Body of pancreas (tissue), 4 donors: ENCODE measurements at regions not wholly inside any gene's neighbourhood (a gene's known extent, or its start where the extent isn't known, plus 50 kb on each side); places are given as distances from the start of the nearest gene placed in this dataset.
"Not testable (repeated sequence)": the region's sequence is repeated elsewhere in the genome, so short reads cannot be mapped to it uniquely, and the experiment has no call there.

Source experiments
- ATAC-seq: fragments of 150-250 bp; one replicate; pipeline ENCODE4 v1.9.1; 2016
- DNase-seq, 4 donors: peaks; one replicate each; pipeline ENCODE4 v3.0.0-alpha.2; 2019
- H3K27ac ChIP-seq, 4 donors: fragments of 200-600 bp; sonication (generic); 1 replicate in 3 of 4; 2 replicates in 1 of 4; pipeline versions ENCODE4 v1.5.1 to v1.6.1; 2016 to 2019; ENCODE audit warnings: mild to moderate bottlenecking in 1 of 4, mixed read lengths in 1 of 4, moderate library complexity in 1 of 4
- H3K27me3 ChIP-seq, 2 donors: fragments of 200-600 bp; sonication (generic); one replicate each; pipeline ENCODE4 v1.6.0; 2016; ENCODE audit warnings: mild to moderate bottlenecking in 1 of 2
- H3K36me3 ChIP-seq, 2 donors: fragments of 200-600 bp; sonication (generic); replicated peaks in 1 of 2; 2 replicates each; pipeline ENCODE4 v1.5.1; 2016; ENCODE audit warnings: low read depth in 2 of 2; ENCODE audit not compliant: insufficient read depth in 1 of 2
- H3K4me1 ChIP-seq: fragments of 200-600 bp; sonication (generic); one replicate; pipeline ENCODE4 v1.6.0; 2016
- H3K4me3 ChIP-seq, 2 donors: fragments of 200-600 bp; sonication (generic); 1 replicate in 1 of 2; 2 replicates in 1 of 2; pipeline ENCODE4 v1.5.1; 2016 to 2019
- H3K9me3 ChIP-seq, 3 donors: fragments of 200-600 bp; sonication (generic); 1 replicate in 2 of 3; 2 replicates in 1 of 3; pipeline ENCODE4 v1.5.1; 2016
- CTCF ChIP-seq, 7 experiments: fragments of 450-650 bp in 4 of 7; fragments of 200-600 bp in 3 of 7; sonication (generic) in 3 of 7; IDR thresholded peaks; one replicate each; pipeline ENCODE4 v1.5.1; 2016 to 2019; ENCODE audit warnings: antibody characterized with exemption in 7 of 7
- POLR2A ChIP-seq, 3 donors: fragments of 450-650 bp; IDR thresholded peaks; one replicate each; pipeline ENCODE4 v1.6.1; 2016; ENCODE audit warnings: antibody characterized with exemption in 3 of 3, mild to moderate bottlenecking in 2 of 3
- WGBS, 2 donors: methylation state at CpG; one replicate each; pipeline ENCODE4 v1.1.5; 2017; 5-methylcytosine and 5-hydroxymethylcytosine counted together
- intact Hi-C: fragments of 100-400 bp; cut with DNase I; formaldehyde crosslinking; loops from one replicate; pipeline ENCODE4 v1.15.1; 2023

- intact Hi-C loops = no loop called here
- no peak for ATAC-seq
- DNase-seq = no peak
- Histone ChIP-seq H3K9me3 (no peaks in the 10 kb centered on the region), H3K4me3 (no peak overlapping the region), H3K27me3 (no peaks in the 10 kb centered on the region), H3K4me1 (no peaks in the 10 kb centered on the region), H3K36me3 (no peaks in the 10 kb centered on the region), H3K27ac (no peak overlapping the region)
- TF ChIP-seq POLR2A (IDR thresholded peaks at IDR 0.05) (no peak), CTCF (IDR thresholded peaks at IDR 0.05) (no peak)
- WGBS, 2 donors = 74 to 81% methylated on average over 5 of the region's 5 CpGs
Observed at GRCh38 chr2:145538661-145539350, 1018.9 kb upstream of the ZEB2 start.

- no peak overlapping the region for H3K4me3 ChIP-seq
- no peak for DNase-seq
- no peaks in the 10 kb centered on the region for H3K4me1 ChIP-seq
- intact Hi-C loops = no loop called here
- ATAC-seq = no peak
- TF ChIP-seq POLR2A (IDR thresholded peaks at IDR 0.05) = no peak
- TF ChIP-seq CTCF (IDR thresholded peaks at IDR 0.05) = no peak
- H3K27me3 ChIP-seq = no peaks in the 10 kb centered on the region
- H3K27ac ChIP-seq = no peak overlapping the region
- no peaks in the 10 kb centered on the region for H3K9me3 ChIP-seq
- H3K36me3 ChIP-seq = no peaks in the 10 kb centered on the region
Observed at GRCh38 chr2:145530653-145531052, 1010.7 kb upstream of the ZEB2 start.

GRCh38 chr2:145524836-145525235, 1004.9 kb upstream of the ZEB2 start:
- WGBS, 2 donors = 59 to 70% methylated on average over 1 of the region's 1 CpG
- ATAC-seq = no peak

GRCh38 chr2:145524303-145524702, 1004.4 kb upstream of the ZEB2 start:
- Histone ChIP-seq H3K27me3 (no peaks in the 10 kb centered on the region), H3K4me3 (no peak overlapping the region), H3K36me3 (no peaks in the 10 kb centered on the region), H3K27ac (no peak overlapping the region), H3K4me1 (no peaks in the 10 kb centered on the region), H3K9me3 (peaks cover 0 to 4% (median 0%) of the 10 kb centered on the region in 3 donors)
- intact Hi-C loops = no loop called here
- DNase-seq (no peak), ATAC-seq (no peak)
- 75 to 76% methylated on average over 6 of the region's 6 CpGs for WGBS, 2 donors
- TF ChIP-seq CTCF (IDR thresholded peaks at IDR 0.05) (no peak), POLR2A (IDR thresholded peaks at IDR 0.05) (no peak)

More at GRCh38 chr2:145524836-145525235, 1004.9 kb upstream of the ZEB2 start:
- Histone ChIP-seq H3K4me1 (no peaks in the 10 kb centered on the region), H3K36me3 (no peaks in the 10 kb centered on the region), H3K27ac (no peak overlapping the region), H3K27me3 (no peaks in the 10 kb centered on the region), H3K4me3 (no peak overlapping the region), H3K9me3 (peaks cover 0 to 4% (median 0%) of the 10 kb centered on the region in 3 donors)
- intact Hi-C loops = no loop called here
- DNase-seq = no peak
- TF ChIP-seq POLR2A (IDR thresholded peaks at IDR 0.05) (no peak), CTCF (IDR thresholded peaks at IDR 0.05) (no peak)

GRCh38 chr2:145519254-145519653, 999.3 kb upstream of the ZEB2 start:
- H3K9me3 ChIP-seq, ATAC-seq, H3K27ac ChIP-seq, H3K4me1 ChIP-seq, H3K4me3 ChIP-seq, H3K36me3 ChIP-seq, intact Hi-C loops, H3K27me3 ChIP-seq, DNase-seq: not testable (repeated sequence)
- WGBS, 2 donors = 91% methylated on average over 5 of the region's 5 CpGs
